Transverse colon (tissue), 4 donors: ENCODE measurements at regions not wholly inside any gene's neighbourhood (a gene's known extent, or its start where the extent isn't known, plus 50 kb on each side); places are given as distances from the start of the nearest gene placed in this dataset.

ENCODE experiments used
- DNase-seq: peaks from one replicate; pipeline ENCODE4 v3.0.0-alpha.2; 2019
- H3K27ac ChIP-seq, 4 donors: fragments of 200-600 bp; sonication (generic); 2 replicates each; pipeline ENCODE4 v1.5.1; 2016 to 2018; ENCODE audit warnings: inconsistent platforms in 4 of 4
- H3K27me3 ChIP-seq: fragments of 200-600 bp; sonication (generic); 2 replicates; pipeline ENCODE4 v1.5.1; 2017; ENCODE audit warnings: inconsistent platforms
- H3K36me3 ChIP-seq, 4 donors: fragments of 200-600 bp; sonication (generic); 2 replicates each; pipeline ENCODE4 v1.5.1; 2017 to 2019; ENCODE audit warnings: inconsistent platforms in 4 of 4
- H3K4me1 ChIP-seq, 4 donors: fragments of 200-600 bp; sonication (generic); 2 replicates each; pipeline ENCODE4 v1.5.1; 2017 to 2020; ENCODE audit warnings: inconsistent platforms in 4 of 4
- H3K4me3 ChIP-seq, 4 donors: fragments of 200-600 bp; sonication (generic); 1 replicate in 1 of 4; 2 replicates in 3 of 4; pipeline versions ENCODE4 v1.5.1 to v1.6.1; 2017 to 2019; ENCODE audit warnings: inconsistent platforms in 4 of 4
- H3K9me3 ChIP-seq, 2 donors: fragments of 200-600 bp; sonication (generic); 2 replicates each; pipeline ENCODE4 v1.5.1; 2017 to 2019; ENCODE audit warnings: inconsistent platforms in 2 of 2
- CTCF ChIP-seq, 5 experiments: fragments of 200-600 bp in 3 of 5; fragments of 450-650 bp in 2 of 5; sonication (generic) in 3 of 5; IDR thresholded peaks; 1 replicate in 2 of 5; 2 replicates in 3 of 5; pipeline ENCODE4 v1.5.1; 2016 to 2017; ENCODE audit warnings: antibody characterized with exemption in 5 of 5, inconsistent platforms in 3 of 5, mild to moderate bottlenecking in 2 of 5, moderate library complexity in 1 of 5
- EP300 ChIP-seq: sonication (generic); formaldehyde crosslinking; IDR thresholded peaks from one replicate; pipeline ENCODE4 v1.6.1; 2017; ENCODE audit warnings: antibody characterized with exemption, low read depth
- POLR2A ChIP-seq: fragments of 450-650 bp; IDR thresholded peaks from one replicate; pipeline ENCODE4 v1.6.1; 2016; ENCODE audit warnings: antibody characterized with exemption, mild to moderate bottlenecking, moderate library complexity
- POLR2AphosphoS5 ChIP-seq, 3 donors: sonication (generic); formaldehyde crosslinking; IDR thresholded peaks; one replicate each; pipeline ENCODE4 v1.6.1; 2016; ENCODE audit warnings: antibody characterized with exemption in 3 of 3
- WGBS, 2 donors: methylation state at CpG; one replicate each; pipeline ENCODE4 v1.1.5; 2018; ENCODE audit warnings: low coverage in 1 of 2; 5-methylcytosine and 5-hydroxymethylcytosine counted together
- in situ Hi-C, 4 donors: fragments of 200-750 bp; cut with MboI; loops; one replicate each; pipeline versions ENCODE4 v1.15.0 to v1.15.1; 2017; ENCODE audit warnings: low sequenced_read_pairs in 3 of 4, low pct_ligation_motif_present in 1 of 4, low pct_unique_long_range_greater_than_20kb in 1 of 4
- intact Hi-C: fragments of 100-400 bp; cut with DNase I; formaldehyde crosslinking; loops from one replicate; pipeline ENCODE4 v1.15.1; 2023; ENCODE audit warnings: low total_unique reads

GRCh38 chr3:64377942-64378341, 152.7 kb upstream of the PRICKLE2 start:
- in situ Hi-C loops (no loop called here), intact Hi-C loops (no loop called here)
- no peak overlapping the region for H3K27ac ChIP-seq
- no peak for DNase-seq
- H3K27me3 ChIP-seq = no peaks in the 10 kb centered on the region
- WGBS, 2 donors = 77 to 93% methylated on average over 5 of the region's 5 CpGs
- no peaks in the 10 kb centered on the region for H3K36me3 ChIP-seq
- H3K4me1 ChIP-seq = peaks cover 0 to 3% (median 0%) of the 10 kb centered on the region in 4 donors
- no peak overlapping the region for H3K4me3 ChIP-seq
- H3K9me3 ChIP-seq = peaks cover 0 to 5% of the 10 kb centered on the region in 2 donors
- TF ChIP-seq POLR2AphosphoS5 (IDR thresholded peaks at IDR 0.05) (no peak), POLR2A (no peak), EP300 (no peak), CTCF (IDR thresholded peaks at IDR 0.05) (no peak)

- in situ Hi-C loops (no loop called here), intact Hi-C loops (no loop called here)
- peaks cover 0 to 5% of the 10 kb centered on the region in 2 donors for H3K9me3 ChIP-seq
- H3K27ac ChIP-seq = no peak overlapping the region
- H3K4me1 ChIP-seq = no peaks in the 10 kb centered on the region
- no peaks in the 10 kb centered on the region for H3K36me3 ChIP-seq
- WGBS, 2 donors = 100% methylated on average over 1 of the region's 1 CpG
- no peak overlapping the region for H3K4me3 ChIP-seq
- no peaks in the 10 kb centered on the region for H3K27me3 ChIP-seq
- no peak for DNase-seq
- TF ChIP-seq EP300 (no peak), CTCF (IDR thresholded peaks at IDR 0.05) (no peak), POLR2AphosphoS5 (IDR thresholded peaks at IDR 0.05) (no peak), POLR2A (no peak)
Measured at GRCh38 chr3:64375737-64376136, 150.5 kb upstream of the PRICKLE2 start.

- Histone ChIP-seq H3K36me3 (no peaks in the 10 kb centered on the region), H3K9me3 (no peaks in the 10 kb centered on the region), H3K27me3 (no peaks in the 10 kb centered on the region), H3K4me1 (no peaks in the 10 kb centered on the region), H3K4me3 (no peak overlapping the region), H3K27ac (no peak overlapping the region)
- 86 to 100% methylated on average over 2 to 3 of the region's 3 CpGs for WGBS, 2 donors
- no peak for DNase-seq
- intact Hi-C loops (no loop called here), in situ Hi-C loops (no loop called here)
- TF ChIP-seq CTCF (IDR thresholded peaks at IDR 0.05) (no peak), POLR2A (no peak), POLR2AphosphoS5 (IDR thresholded peaks at IDR 0.05) (no peak), EP300 (no peak)
Measured at GRCh38 chr3:64369390-64369789, 144.1 kb upstream of the PRICKLE2 start.

GRCh38 chr3:64368257-64369020, 143.2 kb upstream of the PRICKLE2 start:
- Histone ChIP-seq H3K4me1 (no peaks in the 10 kb centered on the region), H3K27me3 (no peaks in the 10 kb centered on the region), H3K36me3 (no peaks in the 10 kb centered on the region), H3K4me3 (no peak overlapping the region), H3K27ac (no peak overlapping the region), H3K9me3 (no peaks in the 10 kb centered on the region)
- WGBS, 2 donors = 58 to 69% methylated on average over 5 to 10 of the region's 10 CpGs
- DNase-seq = no peak
- TF ChIP-seq POLR2AphosphoS5 (IDR thresholded peaks at IDR 0.05) (no peak), CTCF (IDR thresholded peaks at IDR 0.05) (no peak), EP300 (no peak), POLR2A (no peak)
- in situ Hi-C loops = no loop called here
- intact Hi-C loops = no loop called here
